Progenitor cell of endocrine pancreas (in vitro differentiated cells): ENCODE measurements at regions not wholly inside any gene's neighbourhood (a gene's known extent, or its start where the extent isn't known, plus 50 kb on each side); places are given as distances from the start of the nearest gene placed in this dataset.

ENCODE experiments used
- DNase-seq: peaks from one replicate; pipeline ENCODE4 v3.0.0; 2021; ENCODE audit warnings: low spot score; ENCODE audit not compliant: unreplicated experiment
- H3K27ac Mint-ChIP-seq: 2 replicates; pipeline ENCODE4 v1.8.0; 2021; ENCODE audit warnings: mild to moderate bottlenecking, moderate library complexity, mixed read lengths
- H3K27me3 Mint-ChIP-seq: 2 replicates; pipeline ENCODE4 v1.8.0; 2021; ENCODE audit warnings: mixed read lengths
- H3K36me3 Mint-ChIP-seq: 2 replicates; pipeline ENCODE4 v1.8.0; 2022; ENCODE audit warnings: mixed read lengths; ENCODE audit not compliant: insufficient read depth
- H3K4me1 Mint-ChIP-seq: 2 replicates; pipeline ENCODE4 v1.8.0; 2021; ENCODE audit warnings: low read depth, mixed read lengths
- H3K4me3 Mint-ChIP-seq: 2 replicates; pipeline ENCODE4 v1.8.0; 2021; ENCODE audit warnings: low read depth, mild to moderate bottlenecking, moderate library complexity, mixed read lengths
- H3K9me3 Mint-ChIP-seq: 2 replicates; pipeline ENCODE4 v1.8.0; 2021; ENCODE audit warnings: low read depth, mixed read lengths
- CTCF ChIP-seq: fragments of 200-600 bp; sonication (generic); IDR thresholded peaks from one replicate; pipeline ENCODE4 v1.5.0; 2021; ENCODE audit warnings: antibody characterized with exemption, mild to moderate bottlenecking; ENCODE audit not compliant: unreplicated experiment

- Mint-ChIP-seq H3K9me3 (peaks cover 18% of the 10 kb centered on the region), H3K4me3 (no peak overlapping the region), H3K27me3 (no peaks in the 10 kb centered on the region), H3K4me1 (no peaks in the 10 kb centered on the region), H3K36me3 (no peaks in the 10 kb centered on the region), H3K27ac (no peak overlapping the region)
- DNase-seq: no peak
- no peak for TF ChIP-seq CTCF
Observed at GRCh38 chr2:4130651-4131050, 427.3 kb downstream of the DCDC2C start.

- Mint-ChIP-seq H3K9me3 (peaks cover 18% of the 10 kb centered on the region), H3K27ac (no peak overlapping the region), H3K36me3 (no peaks in the 10 kb centered on the region), H3K27me3 (peaks cover 3% of the 10 kb centered on the region), H3K4me3 (no peak overlapping the region), H3K4me1 (peaks cover 4% of the 10 kb centered on the region)
- no peak for DNase-seq
- no peak for TF ChIP-seq CTCF
Observed at GRCh38 chr2:4134551-4135550, 431.5 kb downstream of the DCDC2C start.

GRCh38 chr2:4135765-4136164, 432.4 kb downstream of the DCDC2C start:
- peaks cover 14% of the 10 kb centered on the region for H3K9me3 Mint-ChIP-seq
- no peaks in the 10 kb centered on the region for H3K36me3 Mint-ChIP-seq
- H3K4me3 Mint-ChIP-seq: no peak overlapping the region
- no peak overlapping the region for H3K27ac Mint-ChIP-seq
- TF ChIP-seq CTCF: no peak
- DNase-seq: no peak
- H3K27me3 Mint-ChIP-seq: peaks cover 3% of the 10 kb centered on the region
- H3K4me1 Mint-ChIP-seq: peaks cover 13% of the 10 kb centered on the region

GRCh38 chr2:4139316-4139715, 435.9 kb downstream of the DCDC2C start:
- Mint-ChIP-seq H3K9me3 (no peaks in the 10 kb centered on the region), H3K27ac (peak overlapping the region; percentile 33), H3K36me3 (no peaks in the 10 kb centered on the region)

GRCh38 chr2:4139731-4140130, 436.4 kb downstream of the DCDC2C start:
- no peaks in the 10 kb centered on the region for H3K36me3 Mint-ChIP-seq
- no peak for TF ChIP-seq CTCF
- H3K27ac Mint-ChIP-seq: peak overlapping the region; percentile 33
- H3K4me1 Mint-ChIP-seq: peaks cover 15% of the 10 kb centered on the region
- H3K27me3 Mint-ChIP-seq: peaks cover 3% of the 10 kb centered on the region
- H3K9me3 Mint-ChIP-seq: no peaks in the 10 kb centered on the region
- H3K4me3 Mint-ChIP-seq: no peak overlapping the region
- no peak for DNase-seq

More at GRCh38 chr2:4139316-4139715, 435.9 kb downstream of the DCDC2C start:
- no peak for TF ChIP-seq CTCF
- no peak for DNase-seq
- no peak overlapping the region for H3K4me3 Mint-ChIP-seq
- peaks cover 15% of the 10 kb centered on the region for H3K4me1 Mint-ChIP-seq
- H3K27me3 Mint-ChIP-seq: peaks cover 3% of the 10 kb centered on the region
